ENCODE measurements at regions not wholly inside any gene's neighbourhood (a gene's known extent, or its start where the extent isn't known, plus 50 kb on each side); places are given as distances from the start of the nearest gene placed in this dataset.

DNA sequence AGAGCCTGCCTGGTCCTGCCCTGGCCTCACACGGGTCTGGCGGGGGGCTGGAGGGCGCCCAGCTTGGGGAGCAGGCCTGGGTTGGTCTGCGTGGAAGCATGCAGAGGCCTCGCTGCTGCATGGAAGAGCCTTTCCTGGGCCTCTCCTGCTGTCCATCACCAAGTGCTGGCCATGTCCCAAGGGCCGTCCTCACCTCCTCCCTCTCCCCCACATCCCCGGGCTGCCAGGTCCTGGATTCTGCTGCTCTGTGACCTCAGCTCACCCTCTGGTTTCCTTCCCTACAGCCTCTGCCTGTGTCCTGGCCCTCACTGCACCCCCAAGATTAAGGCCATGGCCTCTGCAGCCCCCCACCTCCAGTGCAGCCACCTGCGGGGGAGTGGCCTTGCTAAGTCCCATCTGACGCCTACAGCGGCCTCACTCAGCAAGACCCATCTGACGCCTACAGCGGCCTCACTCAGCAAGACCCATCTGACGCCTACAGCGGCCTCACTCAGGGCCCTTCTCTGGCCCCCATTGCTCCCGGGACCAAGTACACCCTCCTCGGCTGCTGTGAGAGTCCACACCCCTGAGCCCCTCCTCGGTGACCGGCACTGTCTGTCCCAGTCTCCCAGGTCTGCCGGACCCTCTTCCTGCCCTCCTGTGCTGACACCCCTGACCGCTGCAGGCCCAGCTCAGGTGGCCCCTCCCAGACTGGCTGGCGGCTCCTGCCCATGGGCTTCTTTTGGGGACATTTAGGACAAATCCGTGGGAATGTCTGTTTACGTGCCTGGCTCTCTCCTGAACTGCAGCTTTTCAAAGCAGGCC, 119.5 kb upstream of the B3GAT1 start:
- Histone ChIP-seq H3K4me1 (ENCODE audit: control insufficient read depth in 2 of 2, insufficient read depth in 2 of 2, low read length in 2 of 2) (no peaks in the 10 kb centered on the region), H3K4me2 (replicated peaks; ENCODE audit: low read depth, low read length, poor library complexity, severe bottlenecking) (no peak overlapping the region), H3K27me3 (replicated peaks in 1 of 4; ENCODE audit: control extremely low read depth in 1 of 4, control insufficient read depth in 3 of 4, insufficient read depth in 4 of 4, low read length in 3 of 4) (no peaks in the 10 kb centered on the region), H3K9me3 (ENCODE audit: control extremely low read depth in 1 of 3, control insufficient read depth in 2 of 3, insufficient read depth in 1 of 3, low read length in 2 of 3) (peaks cover 0 to 5% (median 0%) of the 10 kb centered on the region in 3 donors), H3K4me3 (ENCODE audit: control extremely low read depth in 1 of 5, extremely low read depth in 1 of 5, insufficient read depth in 1 of 5, low read depth in 2 of 5, low read length in 4 of 5) (no peak overlapping the region), H3K36me3 (replicated peaks in 1 of 2; ENCODE audit: control extremely low read depth in 1 of 2, control insufficient read depth in 1 of 2, extremely low read depth in 1 of 2, insufficient read depth in 2 of 2, low read length in 1 of 2) (no peaks in the 10 kb centered on the region), H3K27ac (ENCODE audit: low read length in 2 of 2) (no peak overlapping the region), H2AFZ (ENCODE audit: insufficient read depth, low read depth, low read length, poor library complexity, severe bottlenecking) (no peak overlapping the region), H4K20me1 (ENCODE audit: control insufficient read depth, insufficient read depth, low read length, poor library complexity, severe bottlenecking) (no peaks in the 10 kb centered on the region), H3K79me2 (ENCODE audit: control insufficient read depth, insufficient read depth, low read length) (no peaks in the 10 kb centered on the region), H3K9ac (ENCODE audit: low read length) (no peak overlapping the region)
- 91% methylated on average over 23 of the region's 23 CpGs for WGBS (ENCODE audit: insufficient coverage)
- CTCF ChIA-PET = no interaction called here
- ATAC-seq (ENCODE audit: low read depth) (no peak), DNase-seq (no peak)
- intact Hi-C loops (cut with micrococcal nuclease) = no loop called here
- Mint-ChIP-seq H3K27me3 (peaks cover 8% of the 10 kb centered on the region), H3K27ac (no peak overlapping the region), H3K9me3 (ENCODE audit: insufficient read depth) (no peaks in the 10 kb centered on the region), H3K4me1 (no peaks in the 10 kb centered on the region), H3K4me3 (no peak overlapping the region)
- POLR2A ChIA-PET = no interaction called here
- TF ChIP-seq EZH2 (IDR thresholded peaks at IDR 0.05; ENCODE audit: borderline replicate concordance, insufficient read depth, low read depth, low read length, poor library complexity, severe bottlenecking) = no peak
- TF ChIP-seq, protein P1, sequence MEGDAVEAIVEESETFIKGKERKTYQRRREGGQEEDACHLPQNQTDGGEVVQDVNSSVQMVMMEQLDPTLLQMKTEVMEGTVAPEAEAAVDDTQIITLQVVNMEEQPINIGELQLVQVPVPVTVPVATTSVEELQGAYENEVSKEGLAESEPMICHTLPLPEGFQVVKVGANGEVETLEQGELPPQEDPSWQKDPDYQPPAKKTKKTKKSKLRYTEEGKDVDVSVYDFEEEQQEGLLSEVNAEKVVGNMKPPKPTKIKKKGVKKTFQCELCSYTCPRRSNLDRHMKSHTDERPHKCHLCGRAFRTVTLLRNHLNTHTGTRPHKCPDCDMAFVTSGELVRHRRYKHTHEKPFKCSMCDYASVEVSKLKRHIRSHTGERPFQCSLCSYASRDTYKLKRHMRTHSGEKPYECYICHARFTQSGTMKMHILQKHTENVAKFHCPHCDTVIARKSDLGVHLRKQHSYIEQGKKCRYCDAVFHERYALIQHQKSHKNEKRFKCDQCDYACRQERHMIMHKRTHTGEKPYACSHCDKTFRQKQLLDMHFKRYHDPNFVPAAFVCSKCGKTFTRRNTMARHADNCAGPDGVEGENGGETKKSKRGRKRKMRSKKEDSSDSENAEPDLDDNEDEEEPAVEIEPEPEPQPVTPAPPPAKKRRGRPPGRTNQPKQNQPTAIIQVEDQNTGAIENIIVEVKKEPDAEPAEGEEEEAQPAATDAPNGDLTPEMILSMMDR (IDR thresholded peaks at IDR 0.05) = no peak

DNA sequence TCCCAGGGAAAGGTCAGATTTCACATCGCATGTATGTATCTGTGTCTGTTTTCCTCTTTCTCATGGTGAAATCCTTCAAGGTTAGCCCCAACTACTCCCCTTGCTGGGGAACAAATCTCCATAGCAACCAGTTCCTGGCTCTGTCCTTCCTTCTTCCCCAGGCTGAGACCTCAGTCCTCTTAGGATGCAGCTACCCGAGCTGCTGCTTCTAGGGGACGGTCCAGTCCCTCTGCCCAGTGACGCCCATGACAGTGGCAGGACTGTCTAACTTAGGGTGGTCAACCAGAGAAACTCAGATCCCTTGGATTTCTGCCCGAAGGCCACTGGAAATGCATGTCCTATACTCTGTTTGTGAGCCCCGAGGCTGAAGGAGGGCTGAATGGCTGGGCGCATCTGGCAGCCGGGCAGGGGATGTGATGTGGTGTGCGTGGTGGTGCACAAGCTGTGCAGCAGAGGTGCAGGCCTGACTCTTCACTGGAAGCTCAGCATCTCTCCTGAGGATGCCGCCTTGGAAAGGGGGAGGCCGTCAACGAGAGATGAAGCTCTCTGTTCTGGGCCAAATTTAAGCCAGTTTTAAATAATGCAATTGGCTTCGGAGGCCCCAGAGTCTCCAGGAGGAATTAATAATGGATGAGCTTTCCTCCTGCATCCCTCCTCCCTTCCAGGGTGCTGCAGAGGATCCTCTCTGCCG, 118.7 kb upstream of the B3GAT1 start:
- Histone ChIP-seq H4K20me1 (ENCODE audit: control insufficient read depth, insufficient read depth, low read length, poor library complexity, severe bottlenecking) (no peaks in the 10 kb centered on the region), H3K4me3 (ENCODE audit: control extremely low read depth in 1 of 5, extremely low read depth in 1 of 5, insufficient read depth in 1 of 5, low read depth in 2 of 5, low read length in 4 of 5) (no peak overlapping the region), H3K9ac (ENCODE audit: low read length) (no peak overlapping the region), H3K4me2 (replicated peaks; ENCODE audit: low read depth, low read length, poor library complexity, severe bottlenecking) (no peak overlapping the region), H3K79me2 (ENCODE audit: control insufficient read depth, insufficient read depth, low read length) (no peaks in the 10 kb centered on the region), H3K27ac (ENCODE audit: low read length in 2 of 2) (no peak overlapping the region), H3K9me3 (ENCODE audit: control extremely low read depth in 1 of 3, control insufficient read depth in 2 of 3, insufficient read depth in 1 of 3, low read length in 2 of 3) (peaks cover 0 to 5% (median 0%) of the 10 kb centered on the region in 3 donors), H3K27me3 (replicated peaks in 1 of 4; ENCODE audit: control extremely low read depth in 1 of 4, control insufficient read depth in 3 of 4, insufficient read depth in 4 of 4, low read length in 3 of 4) (no peaks in the 10 kb centered on the region), H3K4me1 (ENCODE audit: control insufficient read depth in 2 of 2, insufficient read depth in 2 of 2, low read length in 2 of 2) (no peaks in the 10 kb centered on the region), H2AFZ (ENCODE audit: insufficient read depth, low read depth, low read length, poor library complexity, severe bottlenecking) (no peak overlapping the region), H3K36me3 (replicated peaks in 1 of 2; ENCODE audit: control extremely low read depth in 1 of 2, control insufficient read depth in 1 of 2, extremely low read depth in 1 of 2, insufficient read depth in 2 of 2, low read length in 1 of 2) (no peaks in the 10 kb centered on the region)
- Mint-ChIP-seq H3K4me3 (no peak overlapping the region), H3K27me3 (peaks cover 8% of the 10 kb centered on the region), H3K9me3 (ENCODE audit: insufficient read depth) (no peaks in the 10 kb centered on the region), H3K4me1 (no peaks in the 10 kb centered on the region), H3K27ac (no peak overlapping the region)
- POLR2A ChIA-PET = no interaction called here
- WGBS (ENCODE audit: insufficient coverage) = 88% methylated on average over 11 of the region's 14 CpGs
- CTCF ChIA-PET = no interaction called here
- DNase-seq (no peak), ATAC-seq (ENCODE audit: low read depth) (no peak)
- intact Hi-C loops (cut with micrococcal nuclease) = no loop called here
- no peak for TF ChIP-seq EZH2 (IDR thresholded peaks at IDR 0.05; ENCODE audit: borderline replicate concordance, insufficient read depth, low read depth, low read length, poor library complexity, severe bottlenecking)
- TF ChIP-seq, protein P1 (IDR thresholded peaks at IDR 0.05) = no peak
